Skin of body (tissue), 1 donor: ENCODE measurements at regions not wholly inside any gene's neighbourhood (a gene's known extent, or its start where the extent isn't known, plus 50 kb on each side); places are given as distances from the start of the nearest gene placed in this dataset.

Experiments
- DNase-seq: peaks from one replicate; lab custom pipeline; 2025; lab: John Stamatoyannopoulos, UW

- DNase-seq: no peak
Observed at GRCh38 chr11:42571878-42572610, 739.8 kb upstream of the API5 start.

GRCh38 chr11:42576318-42576717, 735.5 kb upstream of the API5 start:
- no peak for DNase-seq

- no peak for DNase-seq
Observed at GRCh38 chr11:42589286-42589685, 722.5 kb upstream of the API5 start.

- DNase-seq: no peak
Observed at GRCh38 chr11:42591841-42592240, 720.0 kb upstream of the API5 start.

GRCh38 chr11:42593441-42593840, 718.4 kb upstream of the API5 start:
- DNase-seq: no peak

- no peak for DNase-seq
Observed at GRCh38 chr11:42595876-42596275, 715.9 kb upstream of the API5 start.

GRCh38 chr11:42596576-42597145, 715.1 kb upstream of the API5 start:
- peak; percentile 17 for DNase-seq

- no peak for DNase-seq
Observed at GRCh38 chr11:42598341-42598740, 713.5 kb upstream of the API5 start.

- DNase-seq: no peak
Observed at GRCh38 chr11:42620796-42621195, 691.0 kb upstream of the API5 start.

- no peak for DNase-seq
Observed at GRCh38 chr11:42625757-42626665, 685.8 kb upstream of the API5 start.

GRCh38 chr11:42631220-42631843, 680.5 kb upstream of the API5 start:
- peak; percentile 55 for DNase-seq

- DNase-seq: no peak
Observed at GRCh38 chr11:42646959-42647358, 664.8 kb upstream of the API5 start.

- DNase-seq: no peak
Observed at GRCh38 chr11:42647993-42648392, 663.8 kb upstream of the API5 start.

GRCh38 chr11:42651621-42652020, 660.2 kb upstream of the API5 start:
- DNase-seq: no peak

- DNase-seq: no peak
Observed at GRCh38 chr11:42657169-42657568, 654.6 kb upstream of the API5 start.

- DNase-seq: no peak
Observed at GRCh38 chr11:42661942-42662341, 649.9 kb upstream of the API5 start.

- no peak for DNase-seq
Observed at GRCh38 chr11:42669248-42669976, 642.4 kb upstream of the API5 start.

- peak; percentile 73 for DNase-seq
Observed at GRCh38 chr11:42674436-42674835, 637.4 kb upstream of the API5 start.

- no peak for DNase-seq
Observed at GRCh38 chr11:42707541-42707940, 604.3 kb upstream of the API5 start.

- DNase-seq: no peak
Observed at GRCh38 chr11:42709216-42709615, 602.6 kb upstream of the API5 start.

GRCh38 chr11:42713279-42713678, 598.5 kb upstream of the API5 start:
- DNase-seq: no peak
